ENCODE measurements at regions not wholly inside any gene's neighbourhood (a gene's known extent, or its start where the extent isn't known, plus 50 kb on each side); places are given as distances from the start of the nearest gene placed in this dataset.

GRCh38 chr13:21850013-21851006 lies 179.4 kb downstream of the FGF9 start:
- Histone ChIP-seq H3K27me3 (no peaks in the 10 kb centered on the region), H3K9me3 (no peaks in the 10 kb centered on the region), H3K4me1 (peaks cover 0 to 12% (median 0%) of the 10 kb centered on the region in 9 donors), H3K4me3 (no peak overlapping the region), H3K27ac (peak overlapping the region in 1 of 10 donors; percentile 16), H3K36me3 (no peaks in the 10 kb centered on the region)
- TF ChIP-seq, protein P1, sequence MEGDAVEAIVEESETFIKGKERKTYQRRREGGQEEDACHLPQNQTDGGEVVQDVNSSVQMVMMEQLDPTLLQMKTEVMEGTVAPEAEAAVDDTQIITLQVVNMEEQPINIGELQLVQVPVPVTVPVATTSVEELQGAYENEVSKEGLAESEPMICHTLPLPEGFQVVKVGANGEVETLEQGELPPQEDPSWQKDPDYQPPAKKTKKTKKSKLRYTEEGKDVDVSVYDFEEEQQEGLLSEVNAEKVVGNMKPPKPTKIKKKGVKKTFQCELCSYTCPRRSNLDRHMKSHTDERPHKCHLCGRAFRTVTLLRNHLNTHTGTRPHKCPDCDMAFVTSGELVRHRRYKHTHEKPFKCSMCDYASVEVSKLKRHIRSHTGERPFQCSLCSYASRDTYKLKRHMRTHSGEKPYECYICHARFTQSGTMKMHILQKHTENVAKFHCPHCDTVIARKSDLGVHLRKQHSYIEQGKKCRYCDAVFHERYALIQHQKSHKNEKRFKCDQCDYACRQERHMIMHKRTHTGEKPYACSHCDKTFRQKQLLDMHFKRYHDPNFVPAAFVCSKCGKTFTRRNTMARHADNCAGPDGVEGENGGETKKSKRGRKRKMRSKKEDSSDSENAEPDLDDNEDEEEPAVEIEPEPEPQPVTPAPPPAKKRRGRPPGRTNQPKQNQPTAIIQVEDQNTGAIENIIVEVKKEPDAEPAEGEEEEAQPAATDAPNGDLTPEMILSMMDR (IDR thresholded peaks at IDR 0.05): no peak
- 41 to 48% methylated on average over 11 of the region's 11 CpGs for WGBS, 2 donors
- ATAC-seq: peak in 1 of 8 donors; percentile 27
- no peak for DNase-seq
- intact Hi-C loops (cut with DNase I): loop anchor here in 1 of 10 donors (5.0 kb wide), 1 partner anchor 347 kb away; no protein-coding TSS in a partner anchor

DNA sequence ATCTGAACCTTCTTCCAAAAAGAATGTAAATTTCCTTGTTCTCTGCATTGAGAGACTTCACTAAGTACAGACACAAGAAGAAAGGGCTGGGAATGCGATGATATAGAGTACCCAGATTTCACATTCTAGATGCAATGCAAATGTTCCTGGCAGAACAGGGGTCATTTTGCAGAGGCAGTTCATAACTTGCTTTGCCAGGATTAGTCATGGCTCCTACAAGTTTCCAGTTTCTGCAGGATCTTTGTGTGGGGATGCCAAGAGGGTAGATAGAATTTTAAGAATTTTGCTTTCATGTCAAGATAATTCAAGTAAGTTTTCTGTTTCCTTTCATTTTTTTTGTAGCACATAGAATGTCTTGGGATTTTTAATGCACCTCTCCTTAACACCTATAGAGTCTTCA lies 181.2 kb downstream of the FGF9 start:
- no peaks in the 10 kb centered on the region for H3K36me3 ChIP-seq

GRCh38 chr13:21853779-21854178 lies 182.9 kb downstream of the FGF9 start:
- Histone ChIP-seq H3K9me3 (no peaks in the 10 kb centered on the region), H3K27me3 (no peaks in the 10 kb centered on the region), H3K4me3 (no peak overlapping the region), H3K36me3 (no peaks in the 10 kb centered on the region), H3K27ac (no peak overlapping the region), H3K4me1 (peaks cover 0 to 12% (median 0%) of the 10 kb centered on the region in 9 donors)
- intact Hi-C loops (cut with DNase I): loop anchor here in 1 of 10 donors (5.0 kb wide), 1 partner anchor 344 kb away; no protein-coding TSS in a partner anchor
- WGBS, 2 donors: 94 to 95% methylated on average over 1 of the region's 1 CpG
- DNase-seq (no peak), ATAC-seq (no peak)
- TF ChIP-seq, protein P1 (IDR thresholded peaks at IDR 0.05): no peak

More for the DNA sequence above, 181.2 kb downstream of the FGF9 start:
- intact Hi-C loops (cut with DNase I): loop anchor here in 1 of 10 donors (5.0 kb wide), 1 partner anchor 345 kb away; no protein-coding TSS in a partner anchor
- TF ChIP-seq, protein P1 (IDR thresholded peaks at IDR 0.05): no peak
- WGBS, 2 donors: 95 to 97% methylated on average over 1 of the region's 1 CpG
- no peak overlapping the region for H3K4me3 ChIP-seq
- H3K9me3 ChIP-seq: no peaks in the 10 kb centered on the region
- H3K27ac ChIP-seq: no peak overlapping the region
- no peaks in the 10 kb centered on the region for H3K27me3 ChIP-seq
- ATAC-seq (no peak), DNase-seq (no peak)
- H3K4me1 ChIP-seq: peaks cover 0 to 12% (median 0%) of the 10 kb centered on the region in 9 donors

DNA sequence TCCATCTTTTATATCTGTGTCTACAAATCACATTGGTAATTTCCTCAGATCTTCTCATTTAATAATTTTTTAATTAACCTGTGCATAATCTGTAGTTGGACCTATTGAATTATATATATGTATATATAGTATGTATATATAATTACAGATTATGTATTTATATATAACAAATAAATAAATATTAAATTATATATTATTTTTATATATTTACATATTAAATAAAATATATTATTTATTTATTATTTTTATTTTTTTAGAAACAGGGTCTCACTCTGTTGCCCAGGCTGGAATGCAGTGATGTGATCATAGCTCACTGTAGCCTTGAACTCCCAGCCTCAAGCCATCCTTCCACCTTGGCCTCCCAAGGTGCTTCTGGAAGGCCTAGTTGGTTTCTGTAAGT lies 197.9 kb downstream of the FGF9 start:
- intact Hi-C loops (cut with DNase I): no loop called here
- DNase-seq (no peak), ATAC-seq (no peak)
- Histone ChIP-seq H3K4me1 (no peaks in the 10 kb centered on the region), H3K27ac (no peak overlapping the region), H3K36me3 (no peaks in the 10 kb centered on the region), H3K9me3 (peaks cover 0 to 16% (median 0%) of the 10 kb centered on the region in 11 donors), H3K27me3 (no peaks in the 10 kb centered on the region), H3K4me3 (no peak overlapping the region)
- TF ChIP-seq, protein P1 (IDR thresholded peaks at IDR 0.05): no peak
